ENCODE measurements at regions not wholly inside any gene's neighbourhood (a gene's known extent, or its start where the extent isn't known, plus 50 kb on each side); places are given as distances from the start of the nearest gene placed in this dataset.

DNA sequence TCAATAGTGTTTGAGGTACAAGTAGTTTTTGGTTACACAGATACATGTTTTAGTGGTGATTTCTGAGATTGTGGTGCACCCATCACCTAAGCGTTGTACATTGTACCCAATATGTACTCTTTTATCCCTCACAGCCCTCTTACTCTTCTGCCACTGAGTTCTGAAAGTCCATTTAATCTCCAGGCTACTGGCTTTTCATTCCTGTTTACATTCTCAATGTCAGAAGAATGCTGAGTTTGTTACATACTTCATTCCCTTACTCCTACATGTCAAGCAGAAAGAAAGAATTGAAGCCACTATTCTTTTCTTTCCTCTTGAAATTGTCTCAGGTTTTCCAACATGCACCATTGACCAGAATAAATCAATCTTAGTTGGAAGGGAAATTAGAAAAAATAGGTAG lies 1565.9 kb downstream of the PLA2G4A start:
- Histone ChIP-seq H3K4me1 (ENCODE audit: low read length) (no peaks in the 10 kb centered on the region), H4K20me1 (ENCODE audit: insufficient read depth, low read length) (no peaks in the 10 kb centered on the region), H3K27ac (ENCODE audit: low read length) (no peak overlapping the region), H2AFZ (ENCODE audit: low read depth, low read length) (no peak overlapping the region), H3K27me3 (ENCODE audit: low read depth, low read length) (no peaks in the 10 kb centered on the region), H3K36me3 (replicated peaks; ENCODE audit: low read depth, low read length) (no peaks in the 10 kb centered on the region), H3K79me2 (ENCODE audit: low read length) (no peaks in the 10 kb centered on the region), H3K4me2 (ENCODE audit: low read length) (no peak overlapping the region), H3K9ac (ENCODE audit: low read length) (no peak overlapping the region), H3K4me3 (ENCODE audit: low read length) (no peak overlapping the region), H3K9me3 (ENCODE audit: insufficient read depth, low read length) (no peaks in the 10 kb centered on the region)
- TF ChIP-seq, protein P1, sequence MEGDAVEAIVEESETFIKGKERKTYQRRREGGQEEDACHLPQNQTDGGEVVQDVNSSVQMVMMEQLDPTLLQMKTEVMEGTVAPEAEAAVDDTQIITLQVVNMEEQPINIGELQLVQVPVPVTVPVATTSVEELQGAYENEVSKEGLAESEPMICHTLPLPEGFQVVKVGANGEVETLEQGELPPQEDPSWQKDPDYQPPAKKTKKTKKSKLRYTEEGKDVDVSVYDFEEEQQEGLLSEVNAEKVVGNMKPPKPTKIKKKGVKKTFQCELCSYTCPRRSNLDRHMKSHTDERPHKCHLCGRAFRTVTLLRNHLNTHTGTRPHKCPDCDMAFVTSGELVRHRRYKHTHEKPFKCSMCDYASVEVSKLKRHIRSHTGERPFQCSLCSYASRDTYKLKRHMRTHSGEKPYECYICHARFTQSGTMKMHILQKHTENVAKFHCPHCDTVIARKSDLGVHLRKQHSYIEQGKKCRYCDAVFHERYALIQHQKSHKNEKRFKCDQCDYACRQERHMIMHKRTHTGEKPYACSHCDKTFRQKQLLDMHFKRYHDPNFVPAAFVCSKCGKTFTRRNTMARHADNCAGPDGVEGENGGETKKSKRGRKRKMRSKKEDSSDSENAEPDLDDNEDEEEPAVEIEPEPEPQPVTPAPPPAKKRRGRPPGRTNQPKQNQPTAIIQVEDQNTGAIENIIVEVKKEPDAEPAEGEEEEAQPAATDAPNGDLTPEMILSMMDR (IDR thresholded peaks at IDR 0.05; ENCODE audit: low read depth, low read length): no peak
- TF ChIP-seq EZH2phosphoT487 (IDR thresholded peaks at IDR 0.05; ENCODE audit: low read depth): no peak

- Histone ChIP-seq H3K36me3 (replicated peaks; ENCODE audit: low read depth, low read length) (no peaks in the 10 kb centered on the region), H3K4me3 (ENCODE audit: low read length) (no peak overlapping the region), H3K27ac (ENCODE audit: low read length) (no peak overlapping the region), H3K4me2 (ENCODE audit: low read length) (no peak overlapping the region), H3K27me3 (ENCODE audit: low read depth, low read length) (no peaks in the 10 kb centered on the region), H3K9ac (ENCODE audit: low read length) (no peak overlapping the region), H2AFZ (ENCODE audit: low read depth, low read length) (no peak overlapping the region), H4K20me1 (ENCODE audit: insufficient read depth, low read length) (no peaks in the 10 kb centered on the region), H3K4me1 (ENCODE audit: low read length) (no peaks in the 10 kb centered on the region), H3K9me3 (ENCODE audit: insufficient read depth, low read length) (no peaks in the 10 kb centered on the region), H3K79me2 (ENCODE audit: low read length) (no peaks in the 10 kb centered on the region)
- TF ChIP-seq, protein P1 (IDR thresholded peaks at IDR 0.05; ENCODE audit: low read depth, low read length): no peak
- no peak for TF ChIP-seq EZH2phosphoT487 (IDR thresholded peaks at IDR 0.05; ENCODE audit: low read depth)
Observed at GRCh38 chr1:188397521-188397920, 1568.8 kb downstream of the PLA2G4A start.

DNA sequence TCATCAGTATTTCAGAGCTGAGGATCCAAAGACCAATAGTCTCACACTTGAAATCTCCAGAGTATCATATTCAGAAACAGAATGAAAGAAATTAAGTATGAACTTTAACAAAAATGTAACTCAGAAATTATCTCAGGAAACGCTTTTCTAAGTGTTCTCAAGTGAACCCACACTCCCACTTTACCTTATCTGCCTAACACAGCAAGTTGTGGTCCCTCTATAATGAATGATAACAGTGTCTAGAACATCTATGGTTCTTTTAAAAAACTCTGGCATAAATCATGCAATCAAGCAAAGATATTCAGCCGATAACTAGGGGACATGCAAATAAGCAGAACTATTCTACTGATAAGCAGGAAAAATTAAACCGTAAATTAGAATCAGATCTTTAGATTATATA lies 1574.2 kb downstream of the PLA2G4A start:
- H2AFZ ChIP-seq (ENCODE audit: low read depth, low read length): no peak overlapping the region
- no peaks in the 10 kb centered on the region for H3K9me3 ChIP-seq (ENCODE audit: insufficient read depth, low read length)
- no peak for TF ChIP-seq EZH2phosphoT487 (IDR thresholded peaks at IDR 0.05; ENCODE audit: low read depth)
- TF ChIP-seq, protein P1 (IDR thresholded peaks at IDR 0.05; ENCODE audit: low read depth, low read length): no peak

GRCh38 chr1:188406636-188407035 lies 1577.9 kb downstream of the PLA2G4A start:
- no peak overlapping the region for H2AFZ ChIP-seq (ENCODE audit: low read depth, low read length)
- H3K4me1 ChIP-seq (ENCODE audit: low read length): no peaks in the 10 kb centered on the region
- H3K9me3 ChIP-seq (ENCODE audit: insufficient read depth, low read length): no peaks in the 10 kb centered on the region
- H3K27me3 ChIP-seq (ENCODE audit: low read depth, low read length): no peaks in the 10 kb centered on the region
- TF ChIP-seq, protein P1 (IDR thresholded peaks at IDR 0.05; ENCODE audit: low read depth, low read length): no peak
- TF ChIP-seq EZH2phosphoT487 (IDR thresholded peaks at IDR 0.05; ENCODE audit: low read depth): no peak
- no peaks in the 10 kb centered on the region for H3K79me2 ChIP-seq (ENCODE audit: low read length)
- H3K36me3 ChIP-seq (replicated peaks; ENCODE audit: low read depth, low read length): no peaks in the 10 kb centered on the region
- H3K4me2 ChIP-seq (ENCODE audit: low read length): no peak overlapping the region
- H3K4me3 ChIP-seq (ENCODE audit: low read length): no peak overlapping the region
- no peak overlapping the region for H3K27ac ChIP-seq (ENCODE audit: low read length)
- no peaks in the 10 kb centered on the region for H4K20me1 ChIP-seq (ENCODE audit: insufficient read depth, low read length)
- no peak overlapping the region for H3K9ac ChIP-seq (ENCODE audit: low read length)

More for the DNA sequence above, 1574.2 kb downstream of the PLA2G4A start:
- no peaks in the 10 kb centered on the region for H4K20me1 ChIP-seq (ENCODE audit: insufficient read depth, low read length)
- H3K4me2 ChIP-seq (ENCODE audit: low read length): no peak overlapping the region
- H3K9ac ChIP-seq (ENCODE audit: low read length): no peak overlapping the region
- no peaks in the 10 kb centered on the region for H3K27me3 ChIP-seq (ENCODE audit: low read depth, low read length)
- H3K27ac ChIP-seq (ENCODE audit: low read length): no peak overlapping the region
- no peaks in the 10 kb centered on the region for H3K79me2 ChIP-seq (ENCODE audit: low read length)
- H3K4me1 ChIP-seq (ENCODE audit: low read length): no peaks in the 10 kb centered on the region
- no peak overlapping the region for H3K4me3 ChIP-seq (ENCODE audit: low read length)
- no peaks in the 10 kb centered on the region for H3K36me3 ChIP-seq (replicated peaks; ENCODE audit: low read depth, low read length)

All from OCI-LY3 (cell line).